Natural killer cell (primary cell): ENCODE measurements at regions not wholly inside any gene's neighbourhood (a gene's known extent, or its start where the extent isn't known, plus 50 kb on each side); places are given as distances from the start of the nearest gene placed in this dataset.

Experiments used
- ATAC-seq, 3 donors: fragments of 150-1000 bp in 2 of 3; fragments of 200-7000 bp in 1 of 3; cut with Tn5 transposase; 1 replicate in 1 of 3; 2 replicates in 2 of 3; pipeline ENCODE4 v1.10.0; 2021; ENCODE audit warnings: mild to moderate bottlenecking in 2 of 3, moderate library complexity in 2 of 3
- DNase-seq, 2 donors: peaks; one replicate each; pipeline versions ENCODE4 v3.0.0 to v3.0.0-alpha.2; 2013 to 2021; ENCODE audit warnings: mixed read lengths in 1 of 2
- H3K27ac ChIP-seq: one replicate; pipeline ENCODE4 v1.5.1; 2013; ENCODE audit warnings: mild to moderate bottlenecking, low read length
- H3K27me3 ChIP-seq: one replicate; pipeline ENCODE4 v1.6.1; 2013; ENCODE audit warnings: low read length; ENCODE audit not compliant: control insufficient read depth, insufficient read depth
- H3K36me3 ChIP-seq: one replicate; pipeline ENCODE4 v1.6.1; 2013; ENCODE audit warnings: low read length; ENCODE audit not compliant: control insufficient read depth, insufficient read depth
- H3K4me1 ChIP-seq: one replicate; pipeline ENCODE4 v1.6.1; 2013; ENCODE audit warnings: low read length; ENCODE audit not compliant: control insufficient read depth, insufficient read depth
- H3K4me3 ChIP-seq: one replicate; pipeline ENCODE4 v1.5.1; 2013; ENCODE audit warnings: low read length
- H3K9me3 ChIP-seq: one replicate; pipeline ENCODE4 v1.6.1; 2013; ENCODE audit warnings: low read length; ENCODE audit not compliant: control insufficient read depth, insufficient read depth
- H3K27ac Mint-ChIP-seq, 2 donors: one replicate each; pipeline ENCODE4 v1.8.0; 2022; ENCODE audit warnings: mild to moderate bottlenecking in 2 of 2, mixed read lengths in 2 of 2, moderate library complexity in 1 of 2
- H3K27me3 Mint-ChIP-seq, 2 donors: one replicate each; pipeline ENCODE4 v1.8.0; 2022; ENCODE audit warnings: low read depth in 2 of 2, mixed read lengths in 2 of 2
- H3K36me3 Mint-ChIP-seq: one replicate; pipeline ENCODE4 v1.8.0; 2022; ENCODE audit warnings: mixed read lengths
- H3K4me1 Mint-ChIP-seq, 2 donors: one replicate each; pipeline ENCODE4 v1.8.0; 2022; ENCODE audit warnings: mixed read lengths in 2 of 2
- H3K4me3 Mint-ChIP-seq: one replicate; pipeline ENCODE4 v1.8.0; 2022; ENCODE audit warnings: mild to moderate bottlenecking, moderate library complexity, mixed read lengths
- H3K9me3 Mint-ChIP-seq, 2 donors: one replicate each; pipeline ENCODE4 v1.8.0; 2022; ENCODE audit warnings: mixed read lengths in 2 of 2
- CTCF ChIP-seq: fragments of 200-600 bp; IDR thresholded peaks from one replicate; pipeline ENCODE4 v1.8.0; 2022; ENCODE audit warnings: antibody characterized with exemption
- WGBS: methylation state at CpG from one replicate; pipeline ENCODE4 v1.1.7; 2013; ENCODE audit warnings: missing lambda C conversion rate; ENCODE audit not compliant: insufficient coverage; 5-methylcytosine and 5-hydroxymethylcytosine counted together
- intact Hi-C: fragments of 100-400 bp; cut with micrococcal nuclease; formaldehyde crosslinking; loops from one replicate; pipeline ENCODE4 v1.14.2; 2022

- Histone ChIP-seq H3K4me3 (no peak overlapping the region), H3K4me1 (peaks cover 54% of the 10 kb centered on the region), H3K27ac (peak overlapping the region; percentile 75), H3K36me3 (no peaks in the 10 kb centered on the region), H3K9me3 (no peaks in the 10 kb centered on the region), H3K27me3 (no peaks in the 10 kb centered on the region)
- ATAC-seq: no peak
- peak overlapping the region; percentile 90 for H3K27ac Mint-ChIP-seq
- TF ChIP-seq CTCF: no peak
- no peak overlapping the region for H3K4me3 Mint-ChIP-seq
- H3K9me3 Mint-ChIP-seq: no peaks in the 10 kb centered on the region
- H3K27me3 Mint-ChIP-seq: peaks cover 2 to 12% of the 10 kb centered on the region in 2 donors
- DNase-seq: peak in 1 of 2 donors; percentile 39
- intact Hi-C loops: loop anchor here (1.0 to 5.0 kb wide), 8 partner anchors 20 to 431 kb away; partner anchors contain the start of genes PPP2R5C and WDR20
- H3K4me1 Mint-ChIP-seq: peaks cover 46 to 65% of the 10 kb centered on the region in 2 donors
- WGBS: 89% methylated on average over 16 of the region's 16 CpGs
- no peaks in the 10 kb centered on the region for H3K36me3 Mint-ChIP-seq
Measured at GRCh38 chr14:101706509-101707067, 54.9 kb upstream of the PPP2R5C start.

- Mint-ChIP-seq H3K4me1 (peaks cover 46 to 67% of the 10 kb centered on the region in 2 donors), H3K9me3 (no peaks in the 10 kb centered on the region), H3K27me3 (peaks cover 2 to 9% of the 10 kb centered on the region in 2 donors), H3K27ac (peak overlapping the region; percentile 90), H3K4me3 (peak overlapping the region; percentile 57), H3K36me3 (no peaks in the 10 kb centered on the region)
- Histone ChIP-seq H3K4me3 (no peak overlapping the region), H3K27me3 (no peaks in the 10 kb centered on the region), H3K9me3 (no peaks in the 10 kb centered on the region), H3K4me1 (peaks cover 55% of the 10 kb centered on the region), H3K36me3 (no peaks in the 10 kb centered on the region), H3K27ac (peak overlapping the region; percentile 75)
- TF ChIP-seq CTCF: peak; percentile 86
- intact Hi-C loops: loop anchor here (1.0 to 5.0 kb wide), 8 partner anchors 20 to 430 kb away; partner anchors contain the start of genes PPP2R5C and WDR20
- WGBS: 31% methylated on average over 18 of the region's 18 CpGs
- DNase-seq (peak in 1 of 2 donors; percentile 94), ATAC-seq (peak; percentile 69 to 86 (median 71))
Measured at GRCh38 chr14:101707068-101707842, 54.3 kb upstream of the PPP2R5C start.

- H3K4me1 Mint-ChIP-seq: peaks cover 46 to 67% of the 10 kb centered on the region in 2 donors
- WGBS: 90% methylated on average over 12 of the region's 12 CpGs
Measured at GRCh38 chr14:101707863-101708620, 53.5 kb upstream of the PPP2R5C start.

More at GRCh38 chr14:101707863-101708620, 53.5 kb upstream of the PPP2R5C start:
- no peak for TF ChIP-seq CTCF
- H3K27ac Mint-ChIP-seq: peak overlapping the region; percentile 90
- intact Hi-C loops: loop anchor here (1.0 to 5.0 kb wide), 8 partner anchors 19 to 429 kb away; partner anchors contain the start of genes PPP2R5C and WDR20
- no peak for ATAC-seq
- Histone ChIP-seq H3K4me3 (no peak overlapping the region), H3K9me3 (no peaks in the 10 kb centered on the region), H3K36me3 (no peaks in the 10 kb centered on the region), H3K27ac (peak overlapping the region; percentile 64), H3K4me1 (peaks cover 55% of the 10 kb centered on the region), H3K27me3 (no peaks in the 10 kb centered on the region)
- peak; percentile 10 to 14 for DNase-seq
- H3K4me3 Mint-ChIP-seq: no peak overlapping the region
- H3K27me3 Mint-ChIP-seq: peaks cover 1 to 2% of the 10 kb centered on the region in 2 donors
- H3K9me3 Mint-ChIP-seq: no peaks in the 10 kb centered on the region
- no peaks in the 10 kb centered on the region for H3K36me3 Mint-ChIP-seq
